Femur (tissue), 1 donor: ENCODE measurements at regions not wholly inside any gene's neighbourhood (a gene's known extent, or its start where the extent isn't known, plus 50 kb on each side); places are given as distances from the start of the nearest gene placed in this dataset.

Source experiments
- DNase-seq: peaks from one replicate; pipeline ENCODE4 v3.0.0-alpha.2; 2017

DNA sequence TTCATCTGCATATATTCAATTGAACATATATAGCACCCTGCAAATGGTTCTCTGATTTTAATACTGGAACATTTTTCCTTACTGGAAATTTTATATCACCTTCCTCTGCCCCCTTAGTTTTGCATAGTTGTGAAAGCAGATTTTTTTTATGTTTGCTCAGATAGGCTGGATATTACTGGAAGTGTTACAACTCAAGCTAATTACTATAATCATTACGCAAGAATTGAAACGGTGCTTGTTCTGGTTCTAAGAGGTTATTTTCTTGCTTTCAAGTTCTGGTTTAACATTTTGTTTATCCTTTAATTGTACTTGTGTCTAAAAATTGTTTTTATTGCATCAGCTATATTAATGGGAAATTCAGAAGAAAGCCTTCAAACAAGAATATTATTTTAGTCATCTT is 95.6 kb upstream of the MYO16 start:
- DNase-seq: no peak

DNA sequence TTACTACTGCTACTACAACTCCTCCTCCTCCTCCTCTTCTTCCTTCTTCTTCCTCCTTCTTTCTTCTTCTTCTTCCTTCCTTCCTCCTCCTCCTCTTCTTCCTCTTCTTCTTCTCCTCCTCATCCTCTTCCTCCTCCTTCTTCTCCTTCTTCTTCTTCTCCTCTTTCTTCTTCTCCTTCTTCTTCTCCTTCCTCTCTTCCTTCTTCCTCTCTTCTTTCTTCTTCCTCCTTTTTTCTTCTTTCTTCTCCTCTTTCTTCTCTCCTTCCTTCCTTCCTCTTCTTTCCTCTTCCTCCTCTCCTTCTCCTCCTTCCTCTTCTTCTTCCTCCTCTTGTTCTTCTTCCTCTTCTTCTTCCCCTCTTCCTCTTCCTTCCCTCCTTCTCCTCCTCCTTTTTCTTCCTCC is 94.7 kb upstream of the MYO16 start:
- no peak for DNase-seq

DNA sequence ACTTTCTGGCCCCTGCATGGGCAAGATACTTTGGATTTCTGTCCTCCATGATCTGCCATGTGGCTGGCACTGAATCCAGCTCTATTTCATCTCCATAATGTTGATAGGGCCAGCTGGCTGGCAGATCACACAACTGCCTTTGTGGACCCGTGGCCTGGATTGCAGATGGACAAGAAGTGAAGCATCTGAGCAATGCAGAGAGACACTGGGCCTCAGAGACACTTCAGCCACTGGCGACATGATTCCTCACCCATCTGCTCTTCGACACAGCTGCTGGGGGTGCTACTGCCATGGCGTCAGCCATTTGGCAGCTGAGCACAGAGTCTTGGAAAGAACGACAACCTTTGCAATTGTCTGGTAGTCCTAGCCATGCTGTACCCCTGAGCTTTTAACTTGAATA is 79.5 kb upstream of the MYO16 start:
- peak; percentile 59 for DNase-seq

DNA sequence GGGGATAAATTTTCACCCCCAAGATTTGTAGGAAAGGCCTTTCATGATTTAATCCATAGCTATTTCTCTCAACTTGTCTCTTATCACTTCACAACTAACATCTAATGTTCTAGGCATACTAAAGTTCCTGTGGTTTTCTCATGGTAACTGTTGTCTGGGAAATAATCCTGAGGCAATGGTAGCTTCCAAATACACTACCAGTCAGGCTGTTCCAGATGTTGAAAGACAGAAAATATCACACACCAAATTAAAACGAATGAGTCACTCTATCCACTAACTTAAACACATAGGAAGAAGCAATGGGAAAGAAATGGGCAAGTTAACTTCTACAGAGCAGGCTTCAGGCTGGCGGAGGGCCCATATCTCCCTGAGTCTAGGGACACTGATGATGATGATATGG is 77.7 kb upstream of the MYO16 start:
- DNase-seq: no peak

DNA sequence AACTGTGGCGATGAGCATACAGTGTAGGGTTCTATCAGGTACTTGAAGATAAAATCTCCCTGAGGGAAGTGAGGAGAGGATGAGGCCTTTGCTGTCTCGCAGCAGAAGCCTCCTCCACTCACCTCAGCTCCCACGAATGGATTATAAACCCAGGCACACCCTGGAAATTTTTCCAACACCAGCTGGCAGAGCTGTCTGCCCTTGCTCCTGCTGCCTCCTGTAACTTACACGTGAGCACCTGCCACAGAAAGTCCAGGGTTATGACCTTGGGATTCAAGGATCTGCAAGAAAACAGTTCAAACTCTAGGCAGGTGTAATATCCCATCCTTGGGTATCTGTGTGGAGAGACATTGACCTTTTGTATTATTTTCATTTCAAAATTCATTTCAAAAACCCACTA is 70.9 kb upstream of the MYO16 start:
- no peak for DNase-seq

GRCh38 chr13:108560093-108560492 is 69.3 kb upstream of the MYO16 start:
- DNase-seq: no peak

GRCh38 chr13:108561149-108561548 is 68.3 kb upstream of the MYO16 start:
- no peak for DNase-seq

- DNase-seq: no peak
These were observed 62.8 kb upstream of the MYO16 start for GRCh38 chr13:108566413-108567170.

GRCh38 chr13:108572782-108573211 is 56.6 kb upstream of the MYO16 start:
- no peak for DNase-seq

DNA sequence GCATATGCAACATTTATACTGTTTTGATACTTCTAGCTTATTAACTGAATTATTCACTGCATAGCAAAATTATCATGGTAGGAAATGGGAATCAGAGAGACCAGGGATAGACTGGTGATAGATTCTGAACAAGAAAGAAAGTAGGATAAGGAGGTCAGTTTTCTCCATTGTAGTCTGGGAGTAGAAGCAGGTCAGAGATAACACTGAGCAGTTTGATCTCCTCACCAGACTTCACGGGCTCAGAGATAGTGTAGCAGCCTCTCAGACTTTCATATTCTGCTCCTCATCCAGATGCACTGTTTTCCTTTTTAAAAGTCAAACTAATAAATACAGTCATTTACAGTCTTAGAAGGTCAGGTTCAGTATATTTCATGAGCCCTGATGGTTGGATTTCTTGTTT is 56.0 kb upstream of the MYO16 start:
- DNase-seq: no peak

DNA sequence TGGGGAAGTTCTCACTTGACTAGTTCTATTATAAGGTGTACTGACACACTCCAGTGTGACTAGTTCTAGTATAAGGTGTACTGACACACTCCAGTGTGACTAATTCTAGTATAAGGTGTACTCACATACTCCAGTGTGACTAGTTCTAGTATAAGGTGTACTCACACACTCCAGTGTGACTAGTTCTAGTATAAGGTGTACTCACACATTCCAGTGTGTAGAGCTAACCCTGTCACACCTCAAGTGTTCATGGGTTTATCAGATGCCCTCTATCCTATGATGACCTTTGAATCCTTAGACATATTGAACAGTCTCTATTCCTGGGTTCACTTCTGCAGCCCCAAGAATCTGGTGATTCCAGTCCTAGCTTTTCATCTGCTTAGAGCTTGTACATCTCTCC is 54.6 kb upstream of the MYO16 start:
- DNase-seq: no peak

DNA sequence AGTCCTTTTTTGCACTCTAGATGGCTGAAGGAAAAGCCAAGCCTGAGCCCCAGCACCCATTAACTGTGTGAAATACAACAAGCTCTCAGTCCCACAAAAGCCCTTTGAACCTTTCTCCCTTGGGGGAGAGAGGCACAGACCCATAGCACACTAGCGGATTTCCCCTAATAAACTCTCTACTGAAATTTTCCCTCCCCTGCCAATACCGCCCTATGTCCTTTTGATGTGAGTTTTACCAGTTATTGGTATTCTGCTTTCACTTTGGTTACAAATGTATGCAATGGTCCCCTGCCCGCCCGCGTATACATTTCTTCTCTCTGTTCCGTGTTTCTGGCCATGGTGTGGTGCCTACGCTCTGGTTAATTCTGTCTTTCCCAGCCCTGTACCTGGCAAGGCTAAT is 54.0 kb upstream of the MYO16 start:
- DNase-seq: no peak
